Hindlimb muscle (tissue), 1 donor: ENCODE measurements at regions not wholly inside any gene's neighbourhood (a gene's known extent, or its start where the extent isn't known, plus 50 kb on each side); places are given as distances from the start of the nearest gene placed in this dataset.
"Not testable (repeated sequence)": the region's sequence is repeated elsewhere in the genome, so short reads cannot be mapped to it uniquely, and the experiment has no call there.

Experiments
- DNase-seq: peaks from one replicate; pipeline ENCODE4 v3.0.0-alpha.2; 2013

- DNase-seq: no peak
Observed at GRCh38 chr5:154544646-154545045, 66.6 kb upstream of the HAND1 start.

GRCh38 chr5:154543380-154543779, 65.4 kb upstream of the HAND1 start:
- DNase-seq: no peak

GRCh38 chr5:154542581-154542980, 64.6 kb upstream of the HAND1 start:
- no peak for DNase-seq

DNA sequence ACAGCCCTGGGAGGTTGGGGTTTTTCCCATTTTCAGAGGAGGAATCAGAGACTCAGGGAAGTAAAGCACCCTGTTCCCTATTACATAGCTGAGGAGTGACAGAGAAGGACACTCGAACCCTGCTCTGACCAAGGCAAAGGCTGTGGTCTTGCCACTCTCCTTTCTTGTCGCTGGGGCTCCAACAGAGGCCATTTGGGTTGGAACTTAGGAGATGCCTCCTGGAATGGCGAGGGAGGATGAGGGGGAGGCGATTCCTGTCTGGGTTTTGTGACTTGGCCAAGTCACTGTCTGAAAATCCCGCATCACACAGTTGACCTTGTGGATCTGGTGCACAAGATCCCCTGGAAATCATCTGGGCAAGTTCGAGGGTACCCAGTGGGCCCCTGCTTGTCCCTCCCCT, 64.0 kb upstream of the HAND1 start:
- no peak for DNase-seq

- no peak for DNase-seq
Observed at GRCh38 chr5:154541553-154541952, 63.5 kb upstream of the HAND1 start.

- no peak for DNase-seq
Observed at GRCh38 chr5:154540600-154540999, 62.6 kb upstream of the HAND1 start.

GRCh38 chr5:154538492-154538891, 60.5 kb upstream of the HAND1 start:
- DNase-seq: no peak

GRCh38 chr5:154536439-154536838, 58.4 kb upstream of the HAND1 start:
- DNase-seq: not testable (repeated sequence)

DNA sequence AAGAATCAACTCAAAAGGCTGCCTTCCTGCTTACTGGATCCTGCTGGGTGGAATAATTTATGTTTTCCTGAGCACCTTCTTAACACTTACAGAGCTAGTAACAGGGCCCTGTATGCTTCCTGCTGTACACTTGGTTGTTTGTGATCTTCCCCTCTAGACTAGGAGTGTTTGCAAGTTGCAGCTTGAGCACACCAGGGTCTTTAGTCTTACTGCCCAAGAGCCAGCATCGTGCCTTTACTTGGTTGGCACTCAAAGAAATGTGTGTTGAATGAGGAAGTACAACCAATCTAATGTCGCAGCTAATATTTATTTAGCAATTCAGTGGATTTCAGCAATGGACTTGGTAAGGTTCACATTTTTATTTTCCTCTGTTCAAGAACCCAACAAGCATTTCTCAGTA, 57.5 kb upstream of the HAND1 start:
- DNase-seq: no peak

DNA sequence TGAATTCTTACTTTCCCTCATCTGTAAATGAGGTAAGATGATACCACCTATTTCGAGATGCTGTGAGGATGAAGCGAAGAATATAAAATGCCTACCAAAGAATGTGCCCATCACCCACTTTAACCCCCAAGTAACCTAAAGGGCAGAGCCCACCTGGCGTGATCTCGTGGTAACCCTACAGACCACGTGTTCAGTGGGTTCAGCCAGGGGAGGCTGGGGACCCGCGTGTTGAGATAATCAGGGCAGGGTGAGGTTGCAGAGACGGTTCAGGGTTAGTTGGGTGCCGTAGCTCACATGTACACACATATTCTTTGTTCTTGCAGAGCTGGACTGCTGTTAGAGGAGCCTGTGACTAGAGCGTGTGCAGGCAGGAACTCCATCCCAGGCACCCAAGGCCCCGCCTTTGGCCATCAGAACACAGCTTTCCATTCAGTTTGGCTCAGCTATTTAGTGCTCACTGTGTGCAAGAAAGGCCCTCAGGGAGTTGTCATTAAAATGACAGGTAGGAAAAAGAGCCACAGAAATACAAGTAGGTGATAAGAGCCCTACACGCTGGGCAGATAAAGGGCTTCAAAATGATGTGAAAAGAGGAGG, 56.5 kb upstream of the HAND1 start:
- no peak for DNase-seq

GRCh38 chr5:154529282-154529681, 51.3 kb upstream of the HAND1 start:
- no peak for DNase-seq

- DNase-seq: no peak
Observed at GRCh38 chr5:154528005-154528594, 50.1 kb upstream of the HAND1 start.
